ENCODE measurements at regions not wholly inside any gene's neighbourhood (a gene's known extent, or its start where the extent isn't known, plus 50 kb on each side); places are given as distances from the start of the nearest gene placed in this dataset.

GRCh38 chr14:99078426-99078825, 193.6 kb downstream of the BCL11B start:
- intact Hi-C loops (cut with micrococcal nuclease; ENCODE audit: unreplicated experiment), result no loop called here
- H3K9me3 Mint-ChIP-seq (ENCODE audit: unreplicated experiment), result peaks cover 12% of the 10 kb centered on the region
- ChIA-PET POLR2A (no interaction called here), CTCF (no interaction called here)
- DNase-seq, result no peak
- H3K4me3 ChIP-seq (ENCODE audit: low read depth, low read length), result no peak overlapping the region
- H3K27me3 Mint-ChIP-seq (ENCODE audit: insufficient read depth, unreplicated experiment), result peaks cover 5% of the 10 kb centered on the region
- no peak for TF ChIP-seq CTCF (IDR thresholded peaks at IDR 0.05; ENCODE audit: insufficient read depth in 1 of 2, low read depth in 1 of 2, low read length in 1 of 2, severe bottlenecking in 1 of 2, unreplicated experiment in 1 of 2)
- no peak overlapping the region for H3K27ac Mint-ChIP-seq (ENCODE audit: unreplicated experiment)
- no peaks in the 10 kb centered on the region for H3K4me1 Mint-ChIP-seq (ENCODE audit: low read depth, unreplicated experiment)
- no TSS peak for BruUV-seq (replicated peaks)
- H3K4me1 ChIP-seq, result no peaks in the 10 kb centered on the region
- no peak overlapping the region for H3K4me3 Mint-ChIP-seq (ENCODE audit: unreplicated experiment)
- no peaks in the 10 kb centered on the region for H3K27me3 ChIP-seq (replicated peaks; ENCODE audit: control insufficient read depth, insufficient read depth, low read length)
- no peaks in the 10 kb centered on the region for H3K36me3 Mint-ChIP-seq (ENCODE audit: insufficient read depth, unreplicated experiment)
- no peaks in the 10 kb centered on the region for H3K36me3 ChIP-seq (ENCODE audit: control insufficient read depth, insufficient read depth, low read length)
- H3K9me3 ChIP-seq, result no peaks in the 10 kb centered on the region

- DNase-seq, result no peak
- H3K4me3 ChIP-seq (ENCODE audit: low read depth, low read length), result no peak overlapping the region
- peaks cover 12% of the 10 kb centered on the region for H3K9me3 Mint-ChIP-seq (ENCODE audit: unreplicated experiment)
- no peak overlapping the region for H3K27ac Mint-ChIP-seq (ENCODE audit: unreplicated experiment)
- intact Hi-C loops (cut with micrococcal nuclease; ENCODE audit: unreplicated experiment), result no loop called here
- CTCF ChIA-PET, result no interaction called here
- no peak overlapping the region for H3K4me3 Mint-ChIP-seq (ENCODE audit: unreplicated experiment)
- POLR2A ChIA-PET, result no interaction called here
- H3K9me3 ChIP-seq, result no peaks in the 10 kb centered on the region
- H3K36me3 Mint-ChIP-seq (ENCODE audit: insufficient read depth, unreplicated experiment), result no peaks in the 10 kb centered on the region
- no peaks in the 10 kb centered on the region for H3K27me3 ChIP-seq (replicated peaks; ENCODE audit: control insufficient read depth, insufficient read depth, low read length)
- BruUV-seq (replicated peaks), result no TSS peak
- H3K27me3 Mint-ChIP-seq (ENCODE audit: insufficient read depth, unreplicated experiment), result peaks cover 5% of the 10 kb centered on the region
- no peaks in the 10 kb centered on the region for H3K4me1 ChIP-seq
- no peaks in the 10 kb centered on the region for H3K4me1 Mint-ChIP-seq (ENCODE audit: low read depth, unreplicated experiment)
- H3K36me3 ChIP-seq (ENCODE audit: control insufficient read depth, insufficient read depth, low read length), result no peaks in the 10 kb centered on the region
- TF ChIP-seq CTCF (IDR thresholded peaks at IDR 0.05; ENCODE audit: insufficient read depth in 1 of 2, low read depth in 1 of 2, low read length in 1 of 2, severe bottlenecking in 1 of 2, unreplicated experiment in 1 of 2), result no peak
Observed at GRCh38 chr14:99079061-99079727, 192.8 kb downstream of the BCL11B start.

- Mint-ChIP-seq H3K27me3 (ENCODE audit: insufficient read depth, unreplicated experiment) (peaks cover 5% of the 10 kb centered on the region), H3K9me3 (ENCODE audit: unreplicated experiment) (peaks cover 12% of the 10 kb centered on the region), H3K36me3 (ENCODE audit: insufficient read depth, unreplicated experiment) (no peaks in the 10 kb centered on the region), H3K4me1 (ENCODE audit: low read depth, unreplicated experiment) (no peaks in the 10 kb centered on the region), H3K27ac (ENCODE audit: unreplicated experiment) (no peak overlapping the region), H3K4me3 (ENCODE audit: unreplicated experiment) (no peak overlapping the region)
- no peak for TF ChIP-seq CTCF (IDR thresholded peaks at IDR 0.05; ENCODE audit: insufficient read depth in 1 of 2, low read depth in 1 of 2, low read length in 1 of 2, severe bottlenecking in 1 of 2, unreplicated experiment in 1 of 2)
- Histone ChIP-seq H3K27me3 (replicated peaks; ENCODE audit: control insufficient read depth, insufficient read depth, low read length) (no peaks in the 10 kb centered on the region), H3K4me3 (ENCODE audit: low read depth, low read length) (no peak overlapping the region), H3K9me3 (no peaks in the 10 kb centered on the region), H3K36me3 (ENCODE audit: control insufficient read depth, insufficient read depth, low read length) (no peaks in the 10 kb centered on the region), H3K4me1 (no peaks in the 10 kb centered on the region)
- CTCF ChIA-PET, result no interaction called here
- intact Hi-C loops (cut with micrococcal nuclease; ENCODE audit: unreplicated experiment), result no loop called here
- DNase-seq, result no peak
- BruUV-seq (replicated peaks), result no TSS peak
- POLR2A ChIA-PET, result no interaction called here
Observed at GRCh38 chr14:99080306-99080705, 191.7 kb downstream of the BCL11B start.

Measured in Caco-2 (cell line).